Gastroesophageal sphincter (tissue), 3 donors: ENCODE measurements at regions not wholly inside any gene's neighbourhood (a gene's known extent, or its start where the extent isn't known, plus 50 kb on each side); places are given as distances from the start of the nearest gene placed in this dataset.

Experiments used
- POLR2A ChIP-seq, 2 donors: fragments of 450-650 bp; IDR thresholded peaks; one replicate each; pipeline ENCODE4 v1.6.1; 2017; ENCODE audit warnings: antibody characterized with exemption in 2 of 2, mild to moderate bottlenecking in 2 of 2, moderate library complexity in 1 of 2
- TF ChIP-seq, protein P1 (sequence below), 4 experiments: fragments of 200-600 bp in 2 of 4; fragments of 450-650 bp in 2 of 4; sonication (generic) in 1 of 4; IDR thresholded peaks; one replicate each; pipeline ENCODE4 v1.5.1; 2017 to 2019; ENCODE audit warnings: antibody characterized with exemption in 4 of 4, mild to moderate bottlenecking in 2 of 4, moderate library complexity in 2 of 4

DNA sequence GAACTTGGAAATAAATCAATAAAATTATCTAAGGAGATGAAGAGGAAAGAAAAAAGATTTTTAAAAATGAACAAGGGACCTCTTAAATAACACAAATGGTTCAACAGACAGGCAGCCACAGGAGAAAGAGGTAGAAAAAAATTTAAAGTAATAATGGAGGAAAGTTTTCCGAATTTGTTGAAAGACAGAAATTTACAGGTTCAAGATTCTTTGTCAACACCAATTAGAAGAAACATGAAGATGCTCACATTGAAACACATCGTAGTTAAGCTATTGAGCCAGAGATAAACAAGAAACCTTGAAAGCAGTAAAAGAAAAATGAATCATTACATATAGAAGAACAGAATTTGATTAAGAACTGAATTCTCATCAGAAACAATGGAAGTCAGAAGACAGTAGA, 68.7 kb upstream of the OSMR start:
- TF ChIP-seq, protein P1, sequence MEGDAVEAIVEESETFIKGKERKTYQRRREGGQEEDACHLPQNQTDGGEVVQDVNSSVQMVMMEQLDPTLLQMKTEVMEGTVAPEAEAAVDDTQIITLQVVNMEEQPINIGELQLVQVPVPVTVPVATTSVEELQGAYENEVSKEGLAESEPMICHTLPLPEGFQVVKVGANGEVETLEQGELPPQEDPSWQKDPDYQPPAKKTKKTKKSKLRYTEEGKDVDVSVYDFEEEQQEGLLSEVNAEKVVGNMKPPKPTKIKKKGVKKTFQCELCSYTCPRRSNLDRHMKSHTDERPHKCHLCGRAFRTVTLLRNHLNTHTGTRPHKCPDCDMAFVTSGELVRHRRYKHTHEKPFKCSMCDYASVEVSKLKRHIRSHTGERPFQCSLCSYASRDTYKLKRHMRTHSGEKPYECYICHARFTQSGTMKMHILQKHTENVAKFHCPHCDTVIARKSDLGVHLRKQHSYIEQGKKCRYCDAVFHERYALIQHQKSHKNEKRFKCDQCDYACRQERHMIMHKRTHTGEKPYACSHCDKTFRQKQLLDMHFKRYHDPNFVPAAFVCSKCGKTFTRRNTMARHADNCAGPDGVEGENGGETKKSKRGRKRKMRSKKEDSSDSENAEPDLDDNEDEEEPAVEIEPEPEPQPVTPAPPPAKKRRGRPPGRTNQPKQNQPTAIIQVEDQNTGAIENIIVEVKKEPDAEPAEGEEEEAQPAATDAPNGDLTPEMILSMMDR (IDR thresholded peaks at IDR 0.05) = no peak
- no peak for TF ChIP-seq POLR2A (IDR thresholded peaks at IDR 0.05)
